Transverse colon (tissue), 4 donors: ENCODE measurements at regions not wholly inside any gene's neighbourhood (a gene's known extent, or its start where the extent isn't known, plus 50 kb on each side); places are given as distances from the start of the nearest gene placed in this dataset.

Experiments
- CTCF ChIP-seq, 5 experiments: fragments of 200-600 bp in 3 of 5; fragments of 450-650 bp in 2 of 5; sonication (generic) in 3 of 5; IDR thresholded peaks; 1 replicate in 2 of 5; 2 replicates in 3 of 5; pipeline ENCODE4 v1.5.1; 2016 to 2017; ENCODE audit warnings: antibody characterized with exemption in 5 of 5, inconsistent platforms in 3 of 5, mild to moderate bottlenecking in 2 of 5, moderate library complexity in 1 of 5
- POLR2A ChIP-seq: fragments of 450-650 bp; IDR thresholded peaks from one replicate; pipeline ENCODE4 v1.6.1; 2016; ENCODE audit warnings: antibody characterized with exemption, mild to moderate bottlenecking, moderate library complexity
- POLR2AphosphoS5 ChIP-seq, 3 donors: sonication (generic); formaldehyde crosslinking; IDR thresholded peaks; one replicate each; pipeline ENCODE4 v1.6.1; 2016; ENCODE audit warnings: antibody characterized with exemption in 3 of 3

GRCh38 chr6:165894171-165894825, 231.3 kb upstream of the PDE10A start:
- TF ChIP-seq CTCF (IDR thresholded peaks at IDR 0.05) (no peak), POLR2AphosphoS5 (IDR thresholded peaks at IDR 0.05) (no peak), POLR2A (no peak)
